ENCODE measurements at regions not wholly inside any gene's neighbourhood (a gene's known extent, or its start where the extent isn't known, plus 50 kb on each side); places are given as distances from the start of the nearest gene placed in this dataset.
A peak's percentile ranks its signal among the peaks of the same experiment; 100 is the strongest.
"Not testable (repeated sequence)": the region's sequence is repeated elsewhere in the genome, so short reads cannot be mapped to it uniquely, and the experiment has no call there.

GRCh38 chr3:191859531-191859930 is 398.6 kb downstream of the PYDC2 start:
- no peak for DNase-seq (ENCODE audit: low spot score)

DNA sequence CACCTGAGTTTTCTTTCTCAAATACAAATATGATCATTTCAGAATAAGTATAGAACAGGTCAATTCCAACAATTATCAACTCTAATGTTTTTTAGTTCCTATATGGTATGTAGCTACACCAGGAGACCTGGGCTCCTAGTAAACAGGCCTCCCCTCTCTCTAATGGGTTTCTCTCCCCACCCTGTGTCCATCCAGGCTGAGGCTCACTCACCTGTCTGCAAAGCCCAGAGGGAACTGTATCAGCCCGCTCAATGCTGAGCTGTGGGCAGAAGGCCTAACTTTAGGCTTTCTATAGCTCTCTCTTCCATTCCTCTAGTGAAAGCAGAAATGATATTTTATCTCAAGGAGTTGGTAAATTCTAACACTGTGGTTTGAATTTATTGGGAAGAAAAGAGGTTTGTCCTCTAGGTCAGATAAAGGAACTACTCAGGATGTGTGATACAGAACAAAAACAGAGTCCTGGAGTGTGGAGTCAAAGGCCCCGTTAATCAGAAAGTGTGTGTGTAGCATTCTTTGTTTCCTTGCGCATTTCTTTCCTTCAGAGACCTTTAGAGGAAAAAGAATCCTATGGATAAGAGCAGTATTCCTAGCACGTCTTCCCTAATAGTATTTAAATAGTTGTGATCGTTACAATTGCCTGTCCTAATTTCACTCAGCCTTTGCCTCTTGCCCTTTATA is 408.9 kb downstream of the PYDC2 start:
- no peak for DNase-seq (ENCODE audit: low spot score)

DNA sequence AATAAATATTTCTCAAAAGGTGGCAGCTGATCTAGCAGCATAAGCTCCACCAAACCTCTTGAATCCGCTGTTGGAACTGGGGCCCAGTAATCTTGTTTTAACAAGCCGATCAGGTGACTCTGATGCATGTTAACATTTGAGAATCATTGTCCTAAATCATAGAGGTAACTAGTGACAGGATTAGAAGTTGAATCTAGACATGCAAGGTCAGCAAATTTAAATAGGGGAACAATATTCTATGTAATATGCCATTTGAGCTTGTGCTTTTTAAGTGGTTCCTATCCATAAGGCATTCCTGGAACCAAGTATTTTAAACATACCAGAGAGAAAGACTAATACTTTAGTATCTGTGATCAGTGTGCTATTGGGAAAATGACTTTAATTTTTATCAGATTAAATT is 412.8 kb downstream of the PYDC2 start:
- no peak for DNase-seq (ENCODE audit: low spot score)

DNA sequence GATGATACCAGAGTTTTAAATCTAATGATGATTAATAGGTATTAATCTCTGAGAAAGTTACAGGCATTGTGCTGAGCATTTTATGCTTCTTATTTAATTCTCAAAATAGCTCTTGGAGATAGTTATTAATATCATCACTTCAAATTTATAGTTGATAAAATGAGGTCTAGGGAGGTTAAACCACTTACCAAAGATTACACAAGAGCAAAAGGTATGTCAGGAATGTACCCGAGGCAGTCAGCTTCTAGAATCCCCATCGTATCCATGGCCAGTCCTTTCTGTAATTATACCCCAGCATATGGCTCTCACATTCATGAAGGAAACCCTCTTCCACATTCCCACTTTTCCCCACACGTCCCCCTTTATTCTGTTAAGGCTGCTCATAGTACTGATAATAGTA is 421.3 kb downstream of the PYDC2 start:
- no peak for DNase-seq (ENCODE audit: low spot score)

DNA sequence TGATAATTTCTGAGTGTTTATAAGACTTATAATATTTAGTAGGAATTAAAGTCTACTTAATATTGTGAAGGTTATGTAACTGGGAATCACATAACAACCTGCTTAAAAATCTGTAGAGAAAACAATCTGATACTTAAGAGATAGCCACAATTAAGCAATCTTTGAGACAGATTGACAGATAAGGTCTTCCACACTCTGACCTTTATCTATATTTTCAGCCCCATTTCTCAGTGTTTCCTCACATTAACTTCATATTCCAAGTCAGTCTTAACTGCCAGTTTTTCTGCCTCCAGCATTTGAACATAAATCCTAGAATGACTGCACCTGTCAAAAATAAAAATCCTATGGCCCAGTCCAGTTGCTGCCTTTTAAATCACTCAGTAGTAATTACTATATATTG is 423.2 kb downstream of the PYDC2 start:
- no peak for DNase-seq (ENCODE audit: low spot score)

- no peak for DNase-seq (ENCODE audit: low spot score)
Measured at GRCh38 chr3:191889106-191889505, 428.1 kb downstream of the PYDC2 start.

- DNase-seq (ENCODE audit: low spot score) = peak; percentile 14
Measured at GRCh38 chr3:191889756-191890155, 428.8 kb downstream of the PYDC2 start.

GRCh38 chr3:191894406-191894805 is 433.4 kb downstream of the PYDC2 start:
- no peak for DNase-seq (ENCODE audit: low spot score)

GRCh38 chr3:191901741-191902140 is 440.8 kb downstream of the PYDC2 start:
- no peak for DNase-seq (ENCODE audit: low spot score)

- DNase-seq (ENCODE audit: low spot score) = no peak
Measured at GRCh38 chr3:191912616-191913204, 451.7 kb downstream of the PYDC2 start.

GRCh38 chr3:191915712-191916111 is 454.7 kb downstream of the PYDC2 start:
- DNase-seq (ENCODE audit: low spot score) = no peak

GRCh38 chr3:191919491-191920026 is 458.6 kb downstream of the PYDC2 start:
- DNase-seq (ENCODE audit: low spot score) = no peak

GRCh38 chr3:191922570-191922969 is 461.6 kb downstream of the PYDC2 start:
- DNase-seq (ENCODE audit: low spot score) = no peak

DNA sequence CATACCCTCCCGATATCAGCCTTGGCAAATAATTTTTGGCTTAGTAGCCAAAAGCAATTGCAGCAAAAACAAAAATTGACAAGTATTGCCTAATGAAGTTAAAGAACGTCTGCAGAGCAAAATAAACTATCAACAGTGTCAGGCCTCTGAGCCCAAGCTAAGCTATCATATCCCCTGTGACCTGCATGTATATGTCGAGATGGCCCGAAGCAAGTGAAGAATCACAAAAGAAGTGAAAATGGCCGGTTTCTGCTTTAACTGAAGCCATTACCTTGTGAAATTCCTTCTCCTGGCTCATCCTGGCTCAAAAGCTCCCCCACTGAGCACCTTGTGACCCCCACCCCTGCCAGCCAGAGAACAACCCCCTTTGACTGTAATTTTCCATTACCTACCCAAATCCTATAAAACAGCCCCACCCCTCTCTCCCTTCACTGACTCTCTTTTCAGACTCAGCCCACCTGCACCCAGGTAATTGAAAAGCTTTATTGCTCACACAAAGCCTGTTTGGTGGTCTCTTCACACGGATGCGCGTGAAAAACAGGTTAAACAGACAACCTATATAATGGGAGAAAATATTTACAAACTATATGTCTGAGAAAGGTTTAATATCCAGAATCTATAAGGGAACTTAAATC is 466.3 kb downstream of the PYDC2 start:
- not testable (repeated sequence) for DNase-seq (ENCODE audit: low spot score)

DNA sequence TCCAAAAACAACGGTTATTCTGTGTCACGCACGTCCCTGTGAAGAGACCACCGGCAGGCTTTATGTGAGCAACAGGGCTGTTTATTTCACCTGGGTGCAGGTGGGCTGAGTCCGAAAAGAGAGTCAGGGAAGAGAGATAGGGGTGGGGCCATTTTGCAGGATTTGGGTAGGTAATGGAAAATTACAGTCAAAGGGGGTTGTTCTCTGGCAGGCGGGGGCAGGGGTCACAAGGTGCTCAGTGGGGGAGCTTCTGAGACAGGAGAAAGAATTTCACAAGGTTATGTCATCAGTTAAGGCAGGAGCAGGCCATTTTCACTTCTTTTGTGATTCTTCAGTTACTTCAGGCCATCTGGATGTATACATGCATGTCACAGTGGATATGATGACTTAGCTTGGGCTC is 467.0 kb downstream of the PYDC2 start:
- DNase-seq (ENCODE audit: low spot score) = not testable (repeated sequence)

DNA sequence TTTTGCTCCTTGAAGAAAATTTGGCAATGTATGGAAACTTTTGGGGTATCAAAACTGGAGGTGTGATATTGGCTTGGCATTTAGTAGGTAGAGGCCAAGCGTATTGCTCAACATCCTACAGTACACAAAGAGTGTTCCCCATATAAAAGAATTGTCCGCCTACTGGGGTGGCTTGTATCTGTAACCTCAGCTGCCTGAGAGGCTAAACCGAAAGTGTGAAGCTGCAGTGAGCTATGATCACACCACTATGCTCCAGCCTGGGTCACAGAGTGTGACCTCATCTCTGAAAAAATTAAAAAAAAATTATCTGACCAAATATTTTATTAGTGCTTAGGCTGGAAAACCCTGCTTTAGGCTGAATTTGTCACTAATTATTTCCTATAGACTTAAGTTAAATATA is 483.9 kb downstream of the PYDC2 start:
- DNase-seq (ENCODE audit: low spot score) = no peak

DNA sequence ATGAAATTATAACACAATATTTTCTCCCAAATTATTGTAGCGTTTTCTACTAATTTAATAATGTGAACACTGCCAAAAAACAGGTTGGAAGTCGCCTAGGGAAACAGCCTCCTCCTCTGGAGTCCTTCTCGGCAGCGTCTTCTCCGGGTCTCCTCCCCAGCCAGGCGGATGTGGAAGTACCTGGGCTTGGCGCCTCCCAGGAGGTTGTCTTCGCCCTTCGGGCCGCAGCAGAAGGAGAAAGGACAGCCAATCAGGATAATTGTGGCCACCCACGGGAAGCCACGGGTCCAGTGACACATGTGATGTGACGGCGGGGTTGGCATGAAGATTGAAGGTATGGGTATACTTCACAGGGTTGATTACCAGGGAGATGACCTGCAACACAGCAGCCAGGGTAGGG is 491.2 kb downstream of the PYDC2 start:
- DNase-seq (ENCODE audit: low spot score) = no peak

DNA sequence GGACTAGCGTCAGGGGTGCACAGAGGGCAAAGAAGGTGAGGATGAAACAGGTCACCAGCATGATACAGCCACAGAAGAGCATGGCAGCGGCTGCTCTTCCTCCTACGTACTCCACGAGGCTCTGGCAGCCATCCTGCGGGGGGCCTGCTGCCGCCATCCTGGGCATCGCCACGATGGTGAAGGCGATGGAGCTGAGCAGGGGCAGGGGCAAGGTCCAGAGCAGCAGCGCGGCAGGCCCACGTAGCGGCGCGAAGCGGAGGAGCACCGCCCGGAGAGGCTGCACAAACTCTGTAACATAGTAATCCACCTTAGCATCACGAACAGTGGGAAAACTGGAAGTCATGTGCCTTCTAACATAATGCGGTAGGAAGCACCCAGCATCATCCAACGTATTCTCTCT is 491.6 kb downstream of the PYDC2 start:
- DNase-seq (ENCODE audit: low spot score) = no peak

DNA sequence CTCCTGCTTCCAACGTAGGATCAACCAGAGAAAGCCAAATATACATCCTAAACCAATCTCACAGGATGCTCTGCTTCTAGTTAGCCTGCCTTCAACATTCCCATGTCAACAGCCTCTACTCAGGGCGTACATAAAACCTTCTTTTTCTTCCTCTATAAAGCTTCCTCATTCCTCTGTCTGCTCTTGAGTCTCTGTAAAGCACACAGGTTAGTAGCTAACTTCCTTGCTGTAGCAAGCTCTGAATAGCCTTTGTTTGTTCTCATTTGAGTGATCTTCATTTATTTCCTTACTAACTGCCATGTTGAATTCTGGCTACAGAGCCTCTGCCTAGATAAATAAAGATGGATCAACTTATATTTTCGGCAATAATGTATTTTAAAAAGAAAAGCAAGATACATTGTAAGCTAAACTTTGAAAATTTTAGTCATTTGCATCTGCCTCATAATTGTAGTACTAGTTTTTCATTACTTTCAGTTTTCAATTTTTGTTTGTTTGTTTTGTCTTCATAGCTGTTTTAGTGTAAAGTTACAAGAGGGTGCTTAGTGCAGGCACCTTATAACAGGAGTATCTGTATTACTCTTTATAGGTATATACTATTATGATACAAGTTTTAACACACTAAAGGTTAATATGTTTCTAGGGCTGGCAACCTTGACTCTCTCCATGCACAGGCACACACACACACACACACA is 498.2 kb downstream of the PYDC2 start:
- no peak for DNase-seq (ENCODE audit: low spot score)

DNA sequence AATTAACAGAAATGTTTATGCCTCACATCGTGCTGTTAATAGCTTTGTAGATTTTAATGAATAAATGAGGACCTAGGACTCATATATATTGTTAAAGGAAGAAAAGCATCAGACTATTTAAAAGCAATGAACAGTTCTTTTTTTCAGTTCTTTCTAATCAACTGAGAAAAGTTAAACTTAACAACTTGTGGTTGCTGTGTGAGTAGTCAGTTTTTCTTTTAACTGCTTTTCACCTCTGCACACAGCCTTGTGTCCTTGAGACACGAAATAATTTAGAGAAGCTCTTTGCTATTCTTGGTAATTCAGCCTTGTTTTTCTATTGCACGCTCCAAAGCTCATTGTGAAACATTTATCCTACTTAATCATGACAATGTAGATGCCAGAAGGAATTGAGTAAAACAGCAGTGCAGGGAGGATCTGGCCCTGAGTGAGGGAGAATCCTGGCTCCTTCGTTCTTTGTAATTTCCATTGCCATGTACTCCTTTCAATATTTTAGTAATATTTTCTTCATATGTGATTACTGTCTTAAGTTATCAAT is 499.0 kb downstream of the PYDC2 start:
- DNase-seq (ENCODE audit: low spot score) = no peak

DNA sequence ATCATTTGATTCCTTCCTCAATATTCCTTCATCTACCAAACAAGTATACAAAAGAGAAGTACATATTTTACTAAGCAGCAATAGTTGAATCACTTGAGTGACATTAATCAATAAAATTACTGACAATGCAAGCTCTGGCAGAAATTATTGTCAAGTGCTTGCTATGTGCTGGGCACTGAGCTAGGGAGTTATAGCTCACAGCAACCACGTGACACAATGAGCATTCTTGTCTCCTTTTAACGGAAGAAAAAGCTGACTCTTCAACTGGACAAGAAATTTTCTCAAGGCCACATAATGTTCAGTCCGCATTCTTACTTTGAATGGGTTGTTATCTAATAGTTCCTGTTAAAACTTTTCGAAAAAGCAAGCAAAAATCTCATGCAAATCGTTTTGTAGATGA is 500.1 kb downstream of the PYDC2 start:
- DNase-seq (ENCODE audit: low spot score) = no peak

GRCh38 chr3:191961529-191961928 is 500.6 kb downstream of the PYDC2 start:
- no peak for DNase-seq (ENCODE audit: low spot score)
